SH-SY5Y (cell line): ENCODE measurements at regions not wholly inside any gene's neighbourhood (a gene's known extent, or its start where the extent isn't known, plus 50 kb on each side); places are given as distances from the start of the nearest gene placed in this dataset.

Source experiments
- GATA2 ChIP-seq: IDR thresholded peaks from 2 replicates; pipeline ENCODE4 v1.6.1; 2011; ENCODE audit warnings: mild to moderate bottlenecking, low read depth, low read length
- GATA3 ChIP-seq: IDR thresholded peaks from 2 replicates; pipeline ENCODE4 v1.6.1; 2011; ENCODE audit warnings: low read depth, mild to moderate bottlenecking, low read length, moderate library complexity

DNA sequence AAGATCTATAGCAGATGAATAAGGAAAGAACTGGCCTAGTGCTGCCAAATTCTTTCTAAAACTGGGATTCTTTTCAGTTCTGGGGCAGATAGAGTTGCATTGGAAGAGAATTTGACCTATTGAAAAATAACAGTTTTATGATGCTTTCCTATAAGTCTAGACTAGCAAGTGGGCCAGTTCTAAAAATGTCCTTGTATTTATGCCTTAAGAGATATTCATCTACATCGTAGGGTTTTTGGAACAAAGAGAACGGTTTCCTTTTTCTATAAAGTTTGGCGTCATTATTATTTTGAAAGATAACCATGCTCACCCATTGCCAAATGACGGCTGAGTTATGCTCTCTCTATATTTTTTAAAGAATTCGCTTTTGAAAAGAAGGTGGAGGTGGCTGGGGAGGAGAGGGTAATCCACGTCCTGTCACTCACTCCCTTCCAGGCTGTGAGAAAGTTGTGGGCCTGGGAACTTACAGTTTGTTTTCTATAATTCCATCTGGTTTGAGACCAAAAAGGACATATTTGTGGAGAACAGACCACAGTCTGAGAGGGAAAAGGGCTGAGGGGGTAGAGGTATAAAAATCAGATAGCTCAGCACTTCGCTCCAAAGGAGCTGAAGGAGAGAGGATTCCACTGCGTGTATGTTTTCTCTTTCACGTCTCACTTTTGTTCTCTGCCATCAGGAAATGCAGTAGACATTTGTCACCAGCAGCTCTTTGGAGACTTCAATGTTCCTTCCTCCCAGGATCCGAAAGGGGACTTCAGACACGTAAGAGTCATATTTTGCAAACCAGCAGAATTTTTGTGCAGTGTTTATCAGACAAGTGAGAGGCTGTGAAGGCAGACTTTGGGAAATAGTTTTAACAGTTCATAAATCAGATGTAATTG, 281.9 kb upstream of the FN1 start:
- TF ChIP-seq GATA2 = no peak
- TF ChIP-seq GATA3 = no peak
